ENCODE measurements at regions not wholly inside any gene's neighbourhood (a gene's known extent, or its start where the extent isn't known, plus 50 kb on each side); places are given as distances from the start of the nearest gene placed in this dataset.
"Not testable (repeated sequence)": the region's sequence is repeated elsewhere in the genome, so short reads cannot be mapped to it uniquely, and the experiment has no call there.

DNA sequence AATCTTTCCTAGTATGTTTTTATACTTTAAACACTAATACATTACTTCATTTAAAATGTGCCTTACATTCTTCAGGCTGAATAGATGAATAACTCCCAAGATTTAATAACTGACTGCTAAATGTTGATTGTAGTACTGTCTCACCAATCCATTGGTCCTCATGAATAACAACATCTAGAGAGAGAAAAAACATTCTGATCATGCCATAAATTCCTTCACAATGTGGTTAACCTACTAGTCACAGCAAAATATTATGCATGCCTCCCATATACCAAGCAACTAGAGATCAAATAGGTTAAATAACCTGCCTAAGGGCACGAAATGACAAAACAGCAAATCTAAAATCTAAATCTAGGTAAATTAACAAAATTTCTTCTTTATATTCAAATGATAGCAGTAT lies 66.2 kb downstream of the SYT15 start:
- not testable (repeated sequence) for DNase-seq

DNA sequence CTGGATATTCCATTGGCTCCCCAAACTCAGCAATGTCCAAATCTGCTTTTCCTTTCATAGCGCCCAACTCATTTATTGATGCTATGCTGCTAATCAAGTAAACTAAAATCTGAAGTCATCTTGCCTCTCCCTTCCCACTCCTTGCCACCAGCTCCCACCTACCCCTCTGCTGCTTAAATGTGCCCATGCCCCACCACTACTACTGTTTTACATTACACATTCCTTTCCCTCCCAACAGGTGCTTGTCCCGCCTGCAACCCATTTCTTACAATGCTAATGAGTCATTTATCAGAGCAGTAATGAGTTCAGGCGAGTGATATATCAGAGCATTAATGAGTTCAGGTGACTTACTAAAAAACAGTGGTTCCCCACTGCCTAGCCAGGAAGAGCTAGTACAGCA lies 67.2 kb downstream of the SYT15 start:
- DNase-seq: not testable (repeated sequence)

DNA sequence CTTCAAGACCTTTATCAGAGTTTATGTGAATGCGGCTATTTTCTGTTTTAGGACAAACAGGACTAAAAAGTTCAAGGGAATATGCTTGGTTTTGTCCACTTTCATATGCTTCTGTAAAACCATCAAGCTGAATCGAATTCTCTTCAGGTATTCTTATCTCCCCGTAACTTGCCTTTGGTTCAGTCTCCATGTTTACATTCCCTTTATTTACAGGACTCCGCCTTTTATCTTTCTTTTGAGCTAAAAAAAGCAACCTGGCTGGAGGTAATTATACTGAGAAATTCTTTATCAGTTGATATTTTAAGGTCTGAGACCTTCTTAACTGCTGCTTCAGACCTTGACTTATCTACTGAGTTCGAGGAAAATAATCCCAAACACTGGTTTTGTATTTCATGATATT lies 72.0 kb downstream of the SYT15 start:
- DNase-seq: not testable (repeated sequence)

DNA sequence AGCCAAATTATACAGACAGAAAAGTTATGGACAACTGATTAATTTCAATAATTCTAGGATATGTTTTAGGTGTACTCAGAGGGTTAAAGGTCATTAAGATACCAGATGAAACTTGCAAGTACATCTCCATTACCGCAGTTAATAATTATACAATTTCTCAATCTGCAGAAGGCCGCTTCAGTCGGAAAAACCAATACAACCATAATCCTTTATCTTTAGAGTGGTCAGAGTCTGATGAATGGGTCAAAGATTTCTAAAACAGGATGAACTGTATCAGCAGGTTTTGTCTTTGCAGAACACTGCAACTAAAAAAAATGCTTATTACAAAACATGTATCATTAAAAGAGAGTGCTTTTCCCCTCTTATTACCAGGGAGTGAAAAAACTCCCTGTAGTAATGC lies 78.5 kb downstream of the SYT15 start:
- not testable (repeated sequence) for DNase-seq

DNA sequence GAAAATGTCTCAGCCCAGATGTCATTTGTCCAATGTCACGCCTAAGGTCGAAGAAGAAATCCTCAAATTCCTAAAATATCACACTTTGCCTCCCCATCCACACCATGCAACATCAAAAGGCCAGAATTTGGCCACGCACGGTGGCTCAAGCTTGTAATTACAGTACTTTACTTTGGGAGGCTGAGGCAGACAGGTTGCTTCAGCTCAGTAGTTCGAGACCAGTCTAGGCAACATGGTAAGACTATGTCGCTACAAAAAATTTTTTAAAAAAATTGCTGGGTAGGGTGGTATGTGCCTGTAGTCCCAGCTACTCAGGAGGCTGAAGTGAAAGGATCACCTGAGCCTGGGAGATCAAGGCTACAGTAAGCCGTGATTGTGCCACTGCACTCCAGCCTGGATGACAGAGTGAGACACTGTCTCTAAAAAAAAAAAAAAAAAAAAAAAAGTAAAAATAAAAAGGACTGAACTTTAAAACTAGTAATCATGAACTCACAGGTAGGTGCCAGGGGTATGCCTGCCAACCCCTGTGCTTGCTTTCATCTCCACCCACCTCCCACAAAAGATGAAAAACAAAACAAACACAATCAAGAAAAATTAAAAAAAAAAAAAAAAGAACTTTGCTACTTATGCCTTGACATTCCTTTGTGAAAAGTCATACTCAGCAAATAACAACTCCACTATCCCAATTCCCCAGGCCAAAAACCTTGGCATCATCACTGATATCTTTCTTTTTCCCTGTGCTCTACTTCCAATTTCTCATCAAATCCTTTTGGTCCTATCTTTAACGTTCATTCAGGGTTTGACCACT lies 81.3 kb downstream of the SYT15 start:
- DNase-seq: not testable (repeated sequence)

DNA sequence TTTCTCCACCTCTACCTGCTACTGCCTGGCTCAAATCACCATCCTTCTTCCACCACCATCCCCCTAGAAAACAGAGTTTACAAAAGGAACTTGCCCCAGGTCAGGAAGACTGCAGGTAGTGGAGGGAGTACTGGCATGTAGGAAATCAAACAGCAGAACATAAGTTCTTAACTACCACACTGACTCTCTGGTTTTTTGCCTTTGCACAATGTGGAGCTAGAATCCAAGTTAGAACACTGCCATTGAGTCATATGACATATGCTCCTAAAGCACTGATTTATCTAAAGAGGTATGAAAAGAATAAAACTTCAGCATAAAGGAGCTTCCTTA lies 81.9 kb downstream of the SYT15 start:
- not testable (repeated sequence) for DNase-seq

DNA sequence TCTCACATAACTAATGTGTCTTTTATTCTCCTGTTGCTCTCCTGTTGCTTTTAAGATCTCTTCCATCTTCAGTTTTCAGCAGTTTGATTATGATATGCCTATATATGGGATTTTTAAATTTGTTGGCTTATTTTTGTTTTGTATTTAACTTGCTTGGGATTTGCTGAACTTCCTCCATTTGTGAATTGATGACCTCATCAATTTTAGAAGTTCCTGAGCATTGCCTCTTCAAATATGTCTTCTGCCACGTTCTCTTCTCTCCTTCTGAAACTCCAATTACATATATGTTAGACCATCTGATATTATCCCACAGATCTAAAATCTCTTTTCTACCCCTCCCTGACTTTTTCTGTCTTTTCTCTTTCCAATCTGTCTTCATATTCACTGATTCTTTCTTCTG lies 86.6 kb downstream of the SYT15 start:
- DNase-seq: not testable (repeated sequence)

DNA sequence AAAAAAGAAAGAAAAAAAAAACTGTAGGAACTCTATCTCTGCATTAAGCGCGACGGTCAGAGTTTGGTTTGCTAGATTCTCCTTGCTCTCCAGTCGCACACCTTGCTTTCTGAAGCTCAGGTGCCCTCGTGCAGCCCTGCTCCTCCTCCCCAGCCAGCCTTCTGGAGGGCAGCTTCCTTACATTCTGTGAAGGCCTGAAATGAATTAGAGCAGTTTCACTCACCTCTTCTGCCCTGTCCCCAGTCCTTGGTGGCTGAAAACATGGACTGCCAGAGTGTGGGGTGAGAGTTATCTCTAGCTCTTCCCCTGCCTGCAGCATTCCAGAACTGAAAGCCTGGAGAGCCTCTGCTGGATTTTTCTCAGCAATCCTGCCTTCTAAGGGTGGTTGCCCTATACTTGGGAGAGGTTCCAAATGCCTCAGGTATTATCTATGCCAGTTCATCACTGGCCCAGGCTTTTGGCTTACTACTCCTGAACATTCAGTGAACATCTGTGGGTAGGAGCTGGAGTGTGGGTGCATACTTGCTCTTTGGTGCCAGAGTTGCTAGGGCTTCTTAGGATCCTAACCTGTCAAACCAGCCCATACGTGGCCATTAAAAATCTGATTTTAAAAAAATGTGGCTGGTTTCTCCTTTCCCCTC lies 89.5 kb downstream of the SYT15 start:
- not testable (repeated sequence) for DNase-seq

DNA sequence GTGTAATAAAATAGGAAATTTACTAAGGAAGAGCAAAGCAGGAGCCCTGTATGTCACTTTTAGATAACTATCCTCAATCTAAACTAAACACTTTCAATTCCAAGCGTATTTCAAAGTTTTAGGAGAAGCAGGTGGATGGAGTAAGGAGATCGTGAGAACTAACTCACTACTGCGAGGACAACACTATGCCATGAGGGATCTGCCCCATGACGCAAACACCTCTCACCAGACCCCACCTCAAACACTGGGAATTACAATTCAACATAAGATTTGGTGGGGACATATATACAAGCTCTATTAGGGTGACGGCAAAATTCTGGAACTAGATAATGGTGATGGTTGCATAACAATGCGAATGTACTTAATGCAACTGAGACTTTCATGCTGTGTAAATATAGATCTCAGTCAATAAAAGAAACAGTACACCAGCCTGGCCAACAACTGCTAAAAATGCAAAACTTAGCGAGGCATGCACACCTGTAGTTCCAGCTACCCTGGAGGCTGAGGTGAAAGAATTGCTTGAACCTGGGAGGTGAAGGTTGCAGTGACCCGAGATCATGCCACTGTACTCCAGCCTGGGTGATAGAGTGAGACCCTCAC lies 99.0 kb downstream of the SYT15 start:
- not testable (repeated sequence) for DNase-seq

DNA sequence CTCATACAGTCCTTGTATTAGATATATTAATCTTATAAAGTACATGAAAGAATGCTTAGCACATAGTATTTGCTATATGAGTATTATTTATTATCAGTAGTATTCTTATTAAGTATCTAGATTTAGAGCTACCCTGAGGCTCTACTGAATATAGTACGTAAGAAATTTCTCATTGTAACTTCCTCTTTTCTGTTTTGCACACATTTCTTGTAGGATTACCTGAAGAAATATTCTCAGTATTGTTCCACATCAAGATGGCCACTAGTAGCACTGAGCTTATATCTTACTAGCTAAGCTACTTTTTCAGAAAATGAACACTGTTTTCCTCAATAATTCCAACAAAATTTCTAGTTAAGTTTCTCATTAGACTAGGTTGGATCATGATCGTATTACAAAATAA lies 112.5 kb downstream of the SYT15 start:
- DNase-seq: not testable (repeated sequence)

DNA sequence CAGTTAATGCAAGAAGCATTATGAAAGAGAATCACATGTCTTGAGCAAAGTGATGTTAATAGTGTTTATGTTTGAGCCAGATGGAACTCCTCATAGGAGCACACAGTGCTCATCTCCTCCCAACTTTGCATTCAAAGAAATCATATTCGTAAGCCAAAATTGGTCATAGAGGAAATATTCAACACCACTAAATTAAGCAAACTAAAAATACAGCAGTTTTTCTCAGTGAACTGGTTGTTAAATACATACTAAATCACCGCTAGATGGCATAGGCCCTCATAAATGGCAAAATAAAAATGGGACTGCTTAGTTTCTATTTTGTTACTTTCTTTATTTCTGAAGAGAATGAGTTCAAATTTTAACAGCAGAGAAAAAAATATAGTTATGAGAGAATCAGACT lies 114.3 kb downstream of the SYT15 start:
- DNase-seq: not testable (repeated sequence)

DNA sequence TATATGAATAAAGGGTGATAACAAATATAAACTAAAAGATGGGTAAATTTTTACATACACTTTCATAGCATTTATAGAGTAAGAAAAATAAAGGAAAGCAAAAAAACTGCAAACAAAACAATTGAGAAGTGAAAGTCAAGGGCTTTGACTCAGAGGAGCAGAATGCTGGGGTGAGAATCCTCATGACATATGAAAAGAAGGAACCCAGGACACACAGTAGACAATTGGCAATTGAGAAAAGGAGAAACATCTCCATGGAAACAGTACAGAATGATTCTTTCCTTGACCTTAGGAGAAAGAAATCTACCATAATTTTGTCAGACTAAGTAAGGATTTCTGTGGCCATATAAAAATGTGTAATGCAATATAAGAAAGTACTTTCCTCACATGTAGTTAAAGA lies 138.3 kb downstream of the SYT15 start:
- DNase-seq: not testable (repeated sequence)

DNA sequence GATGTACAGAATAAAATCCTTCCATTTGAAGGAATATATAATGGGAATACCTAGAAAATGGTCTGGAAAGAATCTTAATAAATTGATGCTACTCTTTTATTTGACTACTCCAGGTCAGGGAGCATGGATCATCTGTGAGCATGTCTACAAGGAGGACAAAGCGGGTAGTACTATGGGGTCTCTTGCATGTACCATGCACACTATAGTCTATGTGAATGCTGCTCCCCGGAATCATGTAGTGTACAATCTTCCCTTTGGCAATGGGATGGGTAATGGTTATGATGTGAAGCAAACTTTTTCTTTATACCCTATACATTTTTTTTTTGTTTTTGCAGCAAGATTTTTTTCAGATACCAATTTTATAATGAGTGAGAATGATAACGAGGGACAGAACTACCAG lies 139.1 kb downstream of the SYT15 start:
- not testable (repeated sequence) for DNase-seq

DNA sequence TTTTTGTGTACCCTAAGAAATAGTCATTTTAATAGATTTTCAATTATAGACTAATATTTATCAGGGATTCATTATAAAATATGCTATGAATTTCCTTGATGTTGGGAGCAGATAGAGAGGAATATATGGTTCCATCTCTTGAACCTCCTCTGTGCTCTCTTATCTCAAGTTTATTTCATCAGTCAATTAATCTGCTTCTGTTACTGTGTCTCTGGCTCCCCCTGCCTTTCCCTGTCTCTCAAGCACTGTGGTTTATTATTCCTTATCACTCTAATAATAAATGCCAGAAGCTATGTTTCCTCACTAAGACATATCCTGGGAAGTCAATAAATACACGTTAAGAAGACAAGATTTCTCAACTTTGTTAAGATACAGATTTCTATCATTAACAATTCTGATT lies 141.5 kb downstream of the SYT15 start:
- peak in 8 of 58 donors; percentile 3 to 27 (median 12) for DNase-seq

DNA sequence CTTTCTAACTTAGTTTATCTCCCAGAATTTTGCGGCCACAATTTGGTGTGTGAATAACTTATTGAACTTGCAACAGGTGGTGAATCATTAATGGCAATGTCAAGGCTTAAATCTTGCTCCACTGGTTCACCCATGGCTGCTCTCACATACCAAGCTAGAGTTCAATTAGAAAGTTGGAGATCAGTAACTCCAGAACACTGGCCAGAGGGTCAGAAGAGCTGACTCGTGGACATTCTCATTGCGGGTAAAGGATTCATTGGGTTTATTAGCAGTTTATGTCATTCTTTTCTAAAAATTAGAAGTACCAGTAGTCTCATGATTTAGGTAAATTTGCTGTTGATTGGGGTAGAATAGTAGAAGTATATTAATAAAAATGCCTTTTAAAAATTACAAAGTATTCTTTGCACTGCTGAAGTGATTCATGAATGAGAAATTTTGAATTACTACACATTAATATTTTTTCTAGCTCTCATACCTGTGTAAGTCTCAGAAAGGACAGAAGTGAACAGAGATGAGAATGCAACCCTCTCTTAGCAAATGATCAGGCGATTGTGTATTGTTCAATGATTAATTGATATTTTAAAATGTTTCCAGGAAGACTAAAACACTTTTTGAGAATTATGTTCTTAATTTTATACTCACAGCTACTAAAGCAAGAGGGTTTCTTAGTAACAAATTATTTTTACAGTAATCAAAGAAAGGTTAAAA lies 142.0 kb downstream of the SYT15 start:
- DNase-seq: not testable (repeated sequence)

DNA sequence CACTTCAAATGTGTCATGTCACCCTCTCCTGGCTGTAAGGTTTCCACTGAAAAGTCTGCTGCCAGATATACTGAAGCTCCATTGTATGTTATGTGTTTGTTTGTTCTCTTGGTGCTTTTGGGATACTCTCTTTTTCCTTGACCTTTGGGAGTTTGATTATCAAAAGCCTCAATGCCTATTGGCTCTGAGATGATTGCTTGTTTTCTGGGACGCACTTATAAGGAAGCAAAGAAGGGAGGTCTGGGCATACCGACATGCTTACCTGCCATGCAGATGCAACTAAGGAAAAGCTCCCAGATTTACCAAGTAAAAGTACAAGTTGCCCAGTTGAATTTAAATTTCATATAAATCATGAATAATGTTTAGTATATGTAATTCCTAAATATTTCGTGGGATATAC lies 145.3 kb downstream of the SYT15 start:
- not testable (repeated sequence) for DNase-seq

DNA sequence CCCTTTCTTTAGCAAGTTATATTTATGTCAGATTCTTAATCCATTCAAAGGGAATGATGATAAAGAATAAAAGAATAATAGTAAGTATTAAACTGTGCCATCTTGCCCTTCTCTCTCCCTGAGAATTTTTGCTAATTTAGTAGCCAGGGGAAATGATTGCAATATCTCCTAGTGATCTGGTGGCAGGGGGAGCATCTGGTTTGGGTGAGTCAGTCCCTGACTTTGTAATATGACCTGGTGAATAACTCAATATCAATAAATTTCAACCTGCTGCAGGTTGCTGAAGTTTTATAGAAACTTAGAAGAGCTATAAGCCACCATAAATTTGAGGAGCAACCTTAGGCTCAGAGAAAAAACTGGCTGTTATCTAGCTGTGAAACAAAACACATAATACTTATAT lies 149.4 kb downstream of the SYT15 start:
- DNase-seq: not testable (repeated sequence)

DNA sequence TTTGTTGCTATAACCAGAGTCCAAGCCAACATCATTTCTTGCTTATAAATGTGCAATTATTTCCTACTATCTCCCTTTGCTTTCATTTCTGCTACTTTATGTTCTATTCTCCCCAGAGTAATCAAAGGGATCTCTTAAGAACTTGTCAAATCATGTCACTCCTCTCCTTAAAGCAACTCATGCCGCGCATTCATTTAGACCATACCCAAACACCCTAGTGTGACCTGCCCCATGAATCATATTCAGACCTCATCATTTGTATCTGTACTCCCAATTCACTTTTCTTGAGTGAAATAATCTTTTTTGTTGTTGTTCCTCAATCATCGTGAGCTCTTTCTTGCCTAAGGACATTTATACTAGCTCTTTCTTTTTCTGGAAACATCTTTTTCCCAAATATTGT lies 151.8 kb downstream of the SYT15 start:
- not testable (repeated sequence) for DNase-seq

DNA sequence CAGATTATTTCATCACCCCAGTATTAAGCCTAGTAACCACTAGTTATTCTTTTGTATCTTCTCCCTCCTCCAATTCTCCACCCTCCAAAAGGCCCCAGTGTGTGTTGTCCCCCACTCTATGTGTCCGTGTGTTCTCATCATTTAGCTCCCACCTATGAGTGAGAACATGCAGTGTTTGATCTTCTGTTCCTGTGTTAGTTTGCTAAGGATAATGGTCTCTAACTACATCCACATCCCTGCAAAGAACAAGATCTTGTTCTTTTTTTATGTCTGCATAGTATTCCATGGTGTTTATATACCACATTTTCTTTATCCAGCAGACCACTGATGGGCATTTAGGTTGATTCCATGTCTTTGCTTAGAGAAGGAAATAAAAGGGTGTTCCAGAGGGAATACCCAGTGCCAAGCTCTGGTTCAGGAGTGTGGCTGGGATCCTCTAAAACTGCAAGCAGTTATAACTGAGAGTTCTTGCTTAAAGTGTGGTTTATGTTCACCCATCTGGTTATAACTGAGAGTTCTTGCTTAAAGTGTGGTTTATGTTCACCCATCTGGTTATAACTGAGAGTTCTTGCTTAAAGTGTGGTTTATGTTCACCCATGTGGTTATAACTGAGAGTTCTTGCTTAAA lies 154.8 kb downstream of the SYT15 start:
- DNase-seq: not testable (repeated sequence)

DNA sequence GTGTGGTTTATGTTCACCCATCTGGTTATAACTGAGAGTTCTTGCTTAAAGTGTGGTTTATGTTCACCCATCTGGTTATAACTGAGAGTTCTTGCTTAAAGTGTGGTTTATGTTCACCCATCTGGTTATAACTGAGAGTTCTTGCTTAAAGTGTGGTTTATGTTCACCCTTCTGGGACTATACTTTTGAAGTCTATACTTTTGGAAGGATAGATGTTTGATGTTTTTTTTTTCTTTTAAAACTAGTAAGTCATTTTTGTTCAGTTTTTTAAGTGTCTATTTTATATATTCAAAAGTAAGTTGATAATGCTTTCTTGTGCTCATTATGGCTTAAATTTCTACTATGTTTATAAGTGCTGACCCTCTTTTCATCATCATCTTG lies 155.3 kb downstream of the SYT15 start:
- not testable (repeated sequence) for DNase-seq

DNA sequence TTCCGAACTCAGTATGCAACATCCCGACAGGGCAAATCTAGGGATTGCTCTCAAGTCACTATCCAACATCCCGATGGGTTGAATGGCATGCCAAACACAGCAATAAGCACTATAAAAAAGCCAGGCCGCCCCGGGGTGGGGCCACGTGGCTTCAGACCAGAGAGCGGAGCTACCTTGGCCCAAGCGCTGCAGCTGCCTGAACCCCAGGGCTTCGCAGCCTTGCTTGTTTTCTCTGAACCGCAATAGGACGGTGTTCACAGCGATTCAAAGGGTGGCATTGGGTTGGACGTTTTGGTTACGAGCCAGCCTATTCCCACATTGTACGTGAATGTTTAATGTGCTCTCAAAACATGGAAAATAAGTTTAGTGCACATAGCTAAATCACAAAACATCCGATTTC lies 161.0 kb downstream of the SYT15 start:
- DNase-seq: not testable (repeated sequence)

All from anterior cingulate cortex (tissue), 58 donors.